A549 (cell line): ENCODE measurements at regions not wholly inside any gene's neighbourhood (a gene's known extent, or its start where the extent isn't known, plus 50 kb on each side); places are given as distances from the start of the nearest gene placed in this dataset.

ENCODE experiments used
- ATAC-seq, 2 experiments: fragments of 200-7000 bp in 1 of 2; fragments of >200 bp in 1 of 2; cut with Nextera tagmentation in 1 of 2; cut with Tn5 transposase in 1 of 2; 3 replicates each; pipeline versions ENCODE4 v1.8.0 to v1.9.1; 2018 to 2020; ENCODE audit warnings: mild to moderate bottlenecking in 1 of 2, moderate library complexity in 1 of 2
- CTCF ChIA-PET: fragments of 300-600 bp; sonication (Branson Sonifier 250); formaldehyde crosslinking; extraction: SDS; loops from one replicate; lab custom pipeline; 2021; ENCODE audit warnings: antibody characterized with exemption, inconsistent platforms; lab: Yijun Ruan, JAX
- POLR2A ChIA-PET: fragments of 350-600 bp; formaldehyde crosslinking; extraction: SDS; loops from one replicate; lab custom pipeline; 2021; ENCODE audit warnings: antibody characterized with exemption, inconsistent platforms; lab: Yijun Ruan, JAX
- DNase-seq, 2 experiments: peaks; one replicate each; pipeline versions ENCODE4 v3.0.0 to v3.0.0-alpha.2; 2011 to 2016; ENCODE audit warnings: low read depth in 1 of 2, low spot score in 1 of 2
- FAIRE-seq: peaks from 2 replicates; lab custom pipeline; 2011; peaks lifted over from hg19 to GRCh38; lab: Jason Lieb, UNC
- H3K27ac ChIP-seq, 2 experiments: fragments of >200 bp; sonication (Bioruptor Twin); formaldehyde crosslinking; 3 replicates each; pipeline ENCODE4 v1.5.1; 2016 to 2017
- H3K4me1 ChIP-seq: fragments of >200 bp; sonication (Bioruptor Twin); formaldehyde crosslinking; 3 replicates; pipeline ENCODE4 v1.6.1; 2016
- H3K4me2 ChIP-seq: fragments of >200 bp; sonication (Bioruptor Twin); formaldehyde crosslinking; 3 replicates; pipeline ENCODE4 v1.6.1; 2016
- H3K4me3 ChIP-seq: fragments of >200 bp; sonication (Bioruptor Twin); formaldehyde crosslinking; 3 replicates; pipeline ENCODE4 v1.5.1; 2016
- H3K9me3 ChIP-seq: fragments of >200 bp; sonication (Bioruptor Twin); formaldehyde crosslinking; 3 replicates; pipeline ENCODE4 v1.6.1; 2016
- BHLHE40 ChIP-seq: IDR thresholded peaks from 2 replicates; pipeline ENCODE4 v1.6.1; 2012; ENCODE audit warnings: low read depth, low read length, inconsistent platforms
- CEBPB ChIP-seq, 2 experiments: fragments of >200 bp in 1 of 2; sonication (Bioruptor Twin) in 1 of 2; formaldehyde crosslinking in 1 of 2; IDR thresholded peaks; 2 replicates each; pipeline ENCODE4 v1.6.1; 2012 to 2016
- CHD4 ChIP-seq: fragments of 200-600 bp; sonication (generic); IDR thresholded peaks from 2 replicates; pipeline ENCODE4 v1.6.1; 2016; ENCODE audit warnings: antibody characterized with exemption, mild to moderate bottlenecking, borderline replicate concordance
- CTCF ChIP-seq: fragments of >200 bp; sonication (Bioruptor Twin); formaldehyde crosslinking; IDR thresholded peaks from 3 replicates; pipeline ENCODE4 v1.5.1; 2016
- EHMT2 ChIP-seq: fragments of 200-600 bp; sonication (generic); IDR thresholded peaks from 2 replicates; pipeline ENCODE4 v1.6.1; 2016; ENCODE audit warnings: antibody characterized with exemption, low read depth, mild to moderate bottlenecking, moderate library complexity
- EP300 ChIP-seq, 2 experiments: fragments of >200 bp; sonication (Bioruptor Twin); formaldehyde crosslinking; IDR thresholded peaks; 2 replicates in 1 of 2; 3 replicates in 1 of 2; pipeline ENCODE4 v1.6.1; 2016 to 2017
- FOSB ChIP-seq: fragments of 250-450 bp; sonication (Bioruptor Pico); IDR thresholded peaks from 2 replicates; pipeline ENCODE4 v1.5.0; 2020; ENCODE audit warnings: mild to moderate bottlenecking, moderate library complexity
- FOSL2 ChIP-seq, 2 experiments: fragments of 450-650 bp in 1 of 2; fragments of >200 bp in 1 of 2; sonication (Bioruptor Twin) in 1 of 2; formaldehyde crosslinking; IDR thresholded peaks; 2 replicates each; pipeline versions ENCODE4 v1.5.0 to v1.6.1; 2016 to 2020; ENCODE audit warnings: mild to moderate bottlenecking in 1 of 2, moderate library complexity in 1 of 2
- GATA3 ChIP-seq: IDR thresholded peaks from 2 replicates; pipeline ENCODE4 v1.6.1; 2012; ENCODE audit warnings: borderline replicate concordance
- KDM5A ChIP-seq: fragments of 200-600 bp; sonication (generic); IDR thresholded peaks from 2 replicates; pipeline ENCODE4 v1.6.1; 2016; ENCODE audit warnings: antibody characterized with exemption, mild to moderate bottlenecking
- MAFK ChIP-seq: fragments of 450-650 bp; IDR thresholded peaks from 2 replicates; pipeline ENCODE4 v1.6.1; 2014; ENCODE audit not compliant: partially characterized antibody
- MAZ ChIP-seq: fragments of 150-350 bp; IDR thresholded peaks from 2 replicates; pipeline ENCODE4 v1.6.1; 2014; ENCODE audit warnings: antibody characterized with exemption, low read depth, low read length, borderline replicate concordance
- NFE2L2 ChIP-seq: fragments of 150-350 bp; conservative IDR thresholded peaks from 2 replicates; pipeline ENCODE4 v1.6.1; 2014; ENCODE audit warnings: low read length
- PHF8 ChIP-seq: fragments of 200-600 bp; sonication (generic); IDR thresholded peaks from 2 replicates; pipeline ENCODE4 v1.6.1; 2016; ENCODE audit warnings: low read depth, mild to moderate bottlenecking, antibody characterized with exemption, moderate library complexity, borderline replicate concordance
- POLR2A ChIP-seq: IDR thresholded peaks from 2 replicates; pipeline ENCODE4 v1.6.1; 2012; ENCODE audit warnings: mild to moderate bottlenecking, low read length
- RARB ChIP-seq: fragments of 250-450 bp; sonication (Bioruptor Pico); IDR thresholded peaks from 2 replicates; pipeline ENCODE4 v1.8.0; 2021; ENCODE audit warnings: mild to moderate bottlenecking, moderate library complexity
- RCOR1 ChIP-seq: fragments of 150-350 bp; IDR thresholded peaks from 2 replicates; pipeline ENCODE4 v1.6.1; 2014; ENCODE audit warnings: antibody characterized with exemption, low read length, low read depth
- ZC3H11A ChIP-seq: fragments of 450-650 bp; IDR thresholded peaks from 2 replicates; pipeline ENCODE4 v1.6.1; 2014; ENCODE audit warnings: antibody characterized with exemption, mild to moderate bottlenecking
- ZFP36 ChIP-seq: fragments of 450-650 bp; IDR thresholded peaks from 2 replicates; pipeline ENCODE4 v1.6.1; 2014; ENCODE audit warnings: borderline replicate concordance; ENCODE audit not compliant: partially characterized antibody
- WGBS: methylation state at CpG from one replicate; pipeline ENCODE4 v1.1.6; 2017; ENCODE audit errors: missing lambda C conversion rate; 5-methylcytosine and 5-hydroxymethylcytosine counted together
- TF ChIP-seq, protein P1 (sequence below): IDR thresholded peaks from 2 replicates; pipeline ENCODE4 v1.6.1; 2012
- TF ChIP-seq, protein P2 (sequence below): fragments of 200-600 bp; sonication (generic); IDR thresholded peaks from 2 replicates; pipeline ENCODE4 v1.6.1; 2016; ENCODE audit warnings: antibody characterized with exemption, mild to moderate bottlenecking, moderate library complexity

- Histone ChIP-seq H3K4me1 (no peaks in the 10 kb centered on the region), H3K4me2 (no peak overlapping the region), H3K4me3 (no peak overlapping the region), H3K9me3 (peaks cover 3% of the 10 kb centered on the region; the same call in 1 of the 3 replicates), H3K27ac (no peak overlapping the region)
- FAIRE-seq (no peak), ATAC-seq (no peak), DNase-seq (no peak)
- WGBS = 30% methylated on average over 7 of the region's 7 CpGs
- ChIA-PET CTCF (no interaction called here), POLR2A (no interaction called here)
- TF ChIP-seq EP300 (IDR thresholded peaks at IDR 0.05) (no peak), ZFP36 (no peak), BHLHE40 (no peak), GATA3 (no peak), FOSL2 (IDR thresholded peaks at IDR 0.05) (no peak), FOSL2 (CRISPR knock-in tag; IDR thresholded peaks at IDR 0.05) (no peak), FOSB (no peak), KDM5A (no peak), CEBPB (IDR thresholded peaks at IDR 0.05) (no peak), POLR2A (no peak), RCOR1 (no peak), MAZ (no peak), PHF8 (no peak), NFE2L2 (no peak), ZC3H11A (no peak), EHMT2 (no peak), CTCF (no peak), CHD4 (no peak)
- TF ChIP-seq, protein P1, sequence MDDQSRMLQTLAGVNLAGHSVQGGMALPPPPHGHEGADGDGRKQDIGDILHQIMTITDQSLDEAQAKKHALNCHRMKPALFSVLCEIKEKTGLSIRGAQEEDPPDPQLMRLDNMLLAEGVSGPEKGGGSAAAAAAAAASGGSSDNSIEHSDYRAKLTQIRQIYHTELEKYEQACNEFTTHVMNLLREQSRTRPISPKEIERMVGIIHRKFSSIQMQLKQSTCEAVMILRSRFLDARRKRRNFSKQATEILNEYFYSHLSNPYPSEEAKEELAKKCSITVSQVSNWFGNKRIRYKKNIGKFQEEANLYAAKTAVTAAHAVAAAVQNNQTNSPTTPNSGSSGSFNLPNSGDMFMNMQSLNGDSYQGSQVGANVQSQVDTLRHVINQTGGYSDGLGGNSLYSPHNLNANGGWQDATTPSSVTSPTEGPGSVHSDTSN = no peak
These were observed 323.8 kb downstream of the FBXW7 start for GRCh38 chr4:152211936-152212653.

DNA sequence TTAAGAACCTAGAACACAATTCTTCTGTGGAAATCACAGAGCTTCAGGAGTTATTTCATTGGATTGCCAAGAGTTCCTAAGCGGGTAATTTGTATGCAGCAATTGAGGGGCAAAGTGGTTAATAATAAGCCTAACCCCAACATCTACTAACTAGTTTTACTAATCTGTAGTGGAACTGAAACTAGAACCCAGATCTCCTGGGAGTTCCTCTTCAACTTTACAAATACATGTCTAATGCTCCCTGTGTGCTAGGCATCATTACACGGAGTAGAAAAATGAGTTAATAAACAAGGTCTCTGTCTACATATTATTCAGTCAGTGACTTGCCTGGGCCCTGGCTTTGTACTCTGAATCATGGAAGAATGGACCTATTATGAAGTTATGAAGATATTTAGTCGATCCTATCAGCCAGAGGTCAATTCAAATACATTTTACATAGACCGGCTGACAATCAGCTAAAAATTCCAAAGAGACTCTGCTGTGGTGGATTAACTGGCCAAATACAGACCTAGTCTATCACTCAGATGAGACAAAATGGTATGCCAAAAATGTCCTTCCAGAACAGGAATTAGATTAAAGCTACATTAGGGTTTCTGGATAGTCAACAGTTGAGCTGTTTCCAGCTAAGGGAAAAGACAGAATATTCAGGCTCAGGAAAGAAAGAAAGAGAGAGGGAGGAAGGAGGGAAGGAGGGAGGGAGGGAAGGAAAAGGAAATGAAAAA, 326.0 kb downstream of the FBXW7 start:
- CTCF ChIA-PET = no interaction called here
- no peak overlapping the region for H3K4me3 ChIP-seq
- TF ChIP-seq MAFK (no peak), FOSB (no peak), RCOR1 (no peak), RARB (no peak), CTCF (no peak), FOSL2 (IDR thresholded peaks at IDR 0.05) (no peak), FOSL2 (CRISPR knock-in tag; IDR thresholded peaks at IDR 0.05) (no peak), ZFP36 (no peak)
- TF ChIP-seq, protein P2, sequence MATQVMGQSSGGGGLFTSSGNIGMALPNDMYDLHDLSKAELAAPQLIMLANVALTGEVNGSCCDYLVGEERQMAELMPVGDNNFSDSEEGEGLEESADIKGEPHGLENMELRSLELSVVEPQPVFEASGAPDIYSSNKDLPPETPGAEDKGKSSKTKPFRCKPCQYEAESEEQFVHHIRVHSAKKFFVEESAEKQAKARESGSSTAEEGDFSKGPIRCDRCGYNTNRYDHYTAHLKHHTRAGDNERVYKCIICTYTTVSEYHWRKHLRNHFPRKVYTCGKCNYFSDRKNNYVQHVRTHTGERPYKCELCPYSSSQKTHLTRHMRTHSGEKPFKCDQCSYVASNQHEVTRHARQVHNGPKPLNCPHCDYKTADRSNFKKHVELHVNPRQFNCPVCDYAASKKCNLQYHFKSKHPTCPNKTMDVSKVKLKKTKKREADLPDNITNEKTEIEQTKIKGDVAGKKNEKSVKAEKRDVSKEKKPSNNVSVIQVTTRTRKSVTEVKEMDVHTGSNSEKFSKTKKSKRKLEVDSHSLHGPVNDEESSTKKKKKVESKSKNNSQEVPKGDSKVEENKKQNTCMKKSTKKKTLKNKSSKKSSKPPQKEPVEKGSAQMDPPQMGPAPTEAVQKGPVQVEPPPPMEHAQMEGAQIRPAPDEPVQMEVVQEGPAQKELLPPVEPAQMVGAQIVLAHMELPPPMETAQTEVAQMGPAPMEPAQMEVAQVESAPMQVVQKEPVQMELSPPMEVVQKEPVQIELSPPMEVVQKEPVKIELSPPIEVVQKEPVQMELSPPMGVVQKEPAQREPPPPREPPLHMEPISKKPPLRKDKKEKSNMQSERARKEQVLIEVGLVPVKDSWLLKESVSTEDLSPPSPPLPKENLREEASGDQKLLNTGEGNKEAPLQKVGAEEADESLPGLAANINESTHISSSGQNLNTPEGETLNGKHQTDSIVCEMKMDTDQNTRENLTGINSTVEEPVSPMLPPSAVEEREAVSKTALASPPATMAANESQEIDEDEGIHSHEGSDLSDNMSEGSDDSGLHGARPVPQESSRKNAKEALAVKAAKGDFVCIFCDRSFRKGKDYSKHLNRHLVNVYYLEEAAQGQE = no peak
- TF ChIP-seq, all 56 proteins: peak for 0
- ATAC-seq = no peak
- no peak for DNase-seq
- Histone ChIP-seq H3K27ac (no peak overlapping the region), H3K4me1 (no peaks in the 10 kb centered on the region), H3K4me2 (no peak overlapping the region), H3K9me3 (peaks cover under 1% of the 10 kb centered on the region; the same call in 1 of the 3 replicates)
- 50% methylated on average over 4 of the region's 4 CpGs for WGBS
- POLR2A ChIA-PET = no interaction called here
- no peak for FAIRE-seq
